SU-DHL-6 (cell line): ENCODE measurements at regions not wholly inside any gene's neighbourhood (a gene's known extent, or its start where the extent isn't known, plus 50 kb on each side); places are given as distances from the start of the nearest gene placed in this dataset.

Experiments used
- H2AFZ ChIP-seq: fragments of 200-600 bp; sonication (generic); 2 replicates; pipeline ENCODE4 v1.6.1; 2014; ENCODE audit warnings: low read depth, mild to moderate bottlenecking, moderate library complexity, mixed read lengths, antibody characterized with exemption, low read length; ENCODE audit not compliant: severe bottlenecking
- H3F3A ChIP-seq: fragments of 200-600 bp; shearing (Covaris generic); 2 replicates; pipeline ENCODE4 v1.6.0; 2016; ENCODE audit warnings: antibody characterized with exemption, mild to moderate bottlenecking; ENCODE audit not compliant: insufficient read depth
- H3K27ac ChIP-seq: fragments of 200-600 bp; sonication (generic); 2 replicates; pipeline ENCODE4 v1.5.1; 2016; ENCODE audit warnings: low read depth, mild to moderate bottlenecking, low read length, moderate library complexity, mixed read lengths
- H3K27me3 ChIP-seq: fragments of 200-600 bp; sonication (generic), shearing (Covaris generic); 2 replicates; pipeline ENCODE4 v1.6.0; 2014; ENCODE audit warnings: mild to moderate bottlenecking, low read length
- H3K36me3 ChIP-seq: fragments of 200-600 bp; sonication (generic); 2 replicates; pipeline ENCODE4 v1.6.1; 2014; ENCODE audit warnings: mild to moderate bottlenecking, low read length, mixed read lengths
- H3K4me2 ChIP-seq: fragments of 300-600, 200-600 bp; shearing (Covaris generic), sonication (generic); 2 replicates; pipeline ENCODE4 v1.6.0; 2014; ENCODE audit warnings: low read length, low read depth, mild to moderate bottlenecking; ENCODE audit not compliant: poor library complexity, severe bottlenecking
- H3K4me3 ChIP-seq: fragments of 200-600 bp; sonication (generic); 2 replicates; pipeline ENCODE4 v1.5.1; 2014; ENCODE audit warnings: antibody characterized with exemption, low read length, mild to moderate bottlenecking, mixed read lengths; ENCODE audit not compliant: insufficient read depth, poor library complexity, severe bottlenecking
- H3K79me2 ChIP-seq: fragments of 200-600 bp; sonication (generic); 2 replicates; pipeline ENCODE4 v1.6.1; 2014; ENCODE audit warnings: mild to moderate bottlenecking, low read length, moderate library complexity; ENCODE audit not compliant: insufficient read depth
- H3K9ac ChIP-seq: fragments of 200-600 bp; sonication (generic); 2 replicates; pipeline ENCODE4 v1.7.0; 2014; ENCODE audit warnings: mild to moderate bottlenecking, low read length
- H3K9me2 ChIP-seq: fragments of 200-600 bp; sonication (generic); replicated peaks from 2 replicates; pipeline ENCODE4 v1.6.1; 2014; ENCODE audit warnings: low read length; ENCODE audit not compliant: insufficient read depth
- H3K9me3 ChIP-seq: fragments of 200-600 bp; sonication (generic); 2 replicates; pipeline ENCODE4 v1.6.1; 2014; ENCODE audit warnings: low read length, mixed read lengths; ENCODE audit not compliant: insufficient read depth
- H4K20me1 ChIP-seq: fragments of 200-600 bp; sonication (generic); 2 replicates; pipeline ENCODE4 v1.6.1; 2014; ENCODE audit warnings: low read depth, mild to moderate bottlenecking, antibody characterized with exemption, low read length, moderate library complexity, mixed read lengths
- CTCF ChIP-seq: fragments of 200-600 bp; sonication (generic); IDR thresholded peaks from one replicate; pipeline ENCODE4 v1.5.1; 2017; ENCODE audit warnings: antibody characterized with exemption, mild to moderate bottlenecking, low read length, moderate library complexity; ENCODE audit not compliant: insufficient read depth, poor library complexity, severe bottlenecking
- EZH2phosphoT487 ChIP-seq: fragments of 200-600 bp; sonication (generic), shearing (Covaris generic); conservative IDR thresholded peaks from 2 replicates; pipeline ENCODE4 v1.6.1; 2018; ENCODE audit warnings: mild to moderate bottlenecking, antibody characterized with exemption, low read length, moderate library complexity, mixed read lengths

- Histone ChIP-seq H3K9me3 (no peaks in the 10 kb centered on the region), H3K9ac (no peak overlapping the region), H3K4me3 (no peak overlapping the region), H4K20me1 (no peaks in the 10 kb centered on the region), H3K36me3 (0 out of 2 replicates have a peak, but pooled peaks cover 2% of the 10 kb centered on the region), H3F3A (no peaks in the 10 kb centered on the region), H3K27ac (no peak overlapping the region), H3K79me2 (no peaks in the 10 kb centered on the region), H3K9me2 (no peaks in the 10 kb centered on the region), H3K4me2 (no peak overlapping the region), H3K27me3 (no peaks in the 10 kb centered on the region), H2AFZ (no peak overlapping the region)
- TF ChIP-seq EZH2phosphoT487 (no peak), CTCF (no peak)
Observed at GRCh38 chr5:125222597-125223240, 476.3 kb upstream of the ZNF608 start.

- Histone ChIP-seq H3K79me2 (no peaks in the 10 kb centered on the region), H3K9ac (no peak overlapping the region), H3F3A (no peaks in the 10 kb centered on the region), H3K36me3 (0 out of 2 replicates have a peak, but pooled peaks cover 2% of the 10 kb centered on the region), H3K9me3 (no peaks in the 10 kb centered on the region), H2AFZ (no peak overlapping the region), H3K27me3 (no peaks in the 10 kb centered on the region), H3K27ac (no peak overlapping the region), H3K4me3 (no peak overlapping the region), H3K9me2 (no peaks in the 10 kb centered on the region), H3K4me2 (no peak overlapping the region), H4K20me1 (no peaks in the 10 kb centered on the region)
- TF ChIP-seq EZH2phosphoT487 (no peak), CTCF (no peak)
Observed at GRCh38 chr5:125225424-125225823, 479.0 kb upstream of the ZNF608 start.

GRCh38 chr5:125226825-125227224 is 480.4 kb upstream of the ZNF608 start:
- Histone ChIP-seq H3K27me3 (no peaks in the 10 kb centered on the region), H2AFZ (no peak overlapping the region), H3K4me2 (no peak overlapping the region), H3K27ac (no peak overlapping the region), H3K9me2 (no peaks in the 10 kb centered on the region), H4K20me1 (no peaks in the 10 kb centered on the region), H3K79me2 (no peaks in the 10 kb centered on the region), H3F3A (no peaks in the 10 kb centered on the region), H3K9ac (no peak overlapping the region), H3K36me3 (0 out of 2 replicates have a peak, but pooled peaks cover 2% of the 10 kb centered on the region), H3K4me3 (no peak overlapping the region), H3K9me3 (no peaks in the 10 kb centered on the region)
- no peak for TF ChIP-seq CTCF
- no peak for TF ChIP-seq EZH2phosphoT487
